Astrocyte (in vitro differentiated cells and primary cell): ENCODE measurements at regions not wholly inside any gene's neighbourhood (a gene's known extent, or its start where the extent isn't known, plus 50 kb on each side); places are given as distances from the start of the nearest gene placed in this dataset.

ENCODE experiments used
- EZH2 ChIP-seq: IDR thresholded peaks from 2 replicates; pipeline ENCODE4 v1.6.1; 2012; ENCODE audit warnings: mild to moderate bottlenecking, low read length, inconsistent platforms; ENCODE audit not compliant: insufficient read depth
- TF ChIP-seq, protein P1 (sequence below): IDR thresholded peaks from 2 replicates; pipeline ENCODE4 v1.5.1; 2011; ENCODE audit warnings: low read depth, mild to moderate bottlenecking, inconsistent platforms, low read length, moderate library complexity; ENCODE audit not compliant: insufficient read depth

DNA sequence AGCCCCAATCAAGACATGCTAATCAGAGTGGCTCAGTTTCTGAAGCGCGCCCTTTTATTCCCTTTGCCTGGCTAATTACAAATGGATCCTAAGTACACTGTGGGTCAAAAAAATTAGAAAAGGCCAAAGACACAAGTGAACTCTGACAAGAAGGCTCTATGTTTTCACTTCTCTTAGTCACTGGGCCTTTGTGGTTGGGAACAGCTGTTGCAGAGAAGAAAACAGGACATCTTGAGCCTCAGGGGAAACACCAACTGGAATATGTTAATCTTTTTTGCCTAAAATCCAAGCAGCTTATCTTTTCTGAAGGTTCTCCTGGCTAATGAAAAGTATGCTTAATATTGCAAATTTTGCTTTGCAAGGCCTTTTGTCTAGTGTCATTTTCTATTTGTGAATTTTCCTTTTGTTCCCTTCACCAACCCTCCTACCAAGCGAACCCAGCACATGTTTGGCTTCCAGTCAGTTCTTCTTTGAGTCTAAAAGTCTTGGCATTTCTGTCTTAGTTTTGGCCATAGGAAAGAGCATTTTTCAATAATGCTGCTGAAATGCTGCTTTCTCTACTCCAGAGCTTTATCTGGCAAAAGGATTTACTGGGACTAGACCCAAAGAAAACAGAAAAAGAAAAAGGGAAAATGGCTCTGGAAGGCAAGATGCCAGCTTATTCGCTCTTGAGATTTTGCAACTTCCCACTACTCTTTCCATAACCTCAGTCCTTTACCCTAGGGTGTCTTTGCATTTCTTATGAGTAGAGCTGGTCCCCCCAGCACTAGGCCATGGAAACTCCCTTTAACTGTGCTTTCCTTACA is 440.2 kb upstream of the ST6GAL2 start:
- TF ChIP-seq, protein P1, sequence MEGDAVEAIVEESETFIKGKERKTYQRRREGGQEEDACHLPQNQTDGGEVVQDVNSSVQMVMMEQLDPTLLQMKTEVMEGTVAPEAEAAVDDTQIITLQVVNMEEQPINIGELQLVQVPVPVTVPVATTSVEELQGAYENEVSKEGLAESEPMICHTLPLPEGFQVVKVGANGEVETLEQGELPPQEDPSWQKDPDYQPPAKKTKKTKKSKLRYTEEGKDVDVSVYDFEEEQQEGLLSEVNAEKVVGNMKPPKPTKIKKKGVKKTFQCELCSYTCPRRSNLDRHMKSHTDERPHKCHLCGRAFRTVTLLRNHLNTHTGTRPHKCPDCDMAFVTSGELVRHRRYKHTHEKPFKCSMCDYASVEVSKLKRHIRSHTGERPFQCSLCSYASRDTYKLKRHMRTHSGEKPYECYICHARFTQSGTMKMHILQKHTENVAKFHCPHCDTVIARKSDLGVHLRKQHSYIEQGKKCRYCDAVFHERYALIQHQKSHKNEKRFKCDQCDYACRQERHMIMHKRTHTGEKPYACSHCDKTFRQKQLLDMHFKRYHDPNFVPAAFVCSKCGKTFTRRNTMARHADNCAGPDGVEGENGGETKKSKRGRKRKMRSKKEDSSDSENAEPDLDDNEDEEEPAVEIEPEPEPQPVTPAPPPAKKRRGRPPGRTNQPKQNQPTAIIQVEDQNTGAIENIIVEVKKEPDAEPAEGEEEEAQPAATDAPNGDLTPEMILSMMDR: no peak
- no peak for TF ChIP-seq EZH2
